ENCODE measurements at regions not wholly inside any gene's neighbourhood (a gene's known extent, or its start where the extent isn't known, plus 50 kb on each side); places are given as distances from the start of the nearest gene placed in this dataset.

DNA sequence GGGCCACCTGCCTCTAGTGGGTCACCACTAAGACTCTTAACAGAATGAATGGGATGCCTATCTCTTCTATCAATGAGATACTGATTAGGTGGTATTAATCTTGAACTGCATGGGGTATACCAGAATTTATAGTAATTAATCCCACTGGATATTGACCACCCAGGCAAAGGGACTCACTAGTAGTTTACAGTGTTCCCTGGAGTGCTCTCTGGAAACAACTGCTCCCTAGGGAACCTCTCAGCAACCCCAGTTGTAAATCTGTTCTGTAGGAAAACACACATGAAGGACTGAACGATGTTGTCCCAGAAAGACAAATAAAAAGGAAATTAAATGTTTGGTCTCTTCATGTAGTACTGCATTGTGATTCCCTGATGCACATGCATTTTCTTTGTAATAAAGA lies 430.5 kb downstream of the HLX start:
- no peak for DNase-seq

DNA sequence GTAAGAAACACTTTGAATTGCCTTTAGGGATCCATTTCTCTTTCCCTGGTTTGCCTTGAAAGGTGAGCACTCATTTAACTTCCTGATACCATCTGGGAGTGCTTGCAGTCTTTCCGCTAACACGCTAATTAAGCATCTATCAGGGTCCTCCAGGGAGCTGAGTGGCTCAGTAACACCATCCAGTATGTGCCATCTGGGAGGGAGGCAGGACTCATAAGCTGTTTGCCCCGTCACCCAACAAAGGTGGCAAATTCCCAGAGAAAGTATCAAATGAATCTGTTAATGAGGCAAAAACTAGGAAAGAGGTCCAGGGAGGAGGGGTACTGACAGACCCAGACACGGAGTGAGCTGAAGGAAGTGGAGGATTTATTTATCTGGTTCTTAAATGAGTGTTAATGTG lies 430.9 kb downstream of the HLX start:
- DNase-seq, result no peak

DNA sequence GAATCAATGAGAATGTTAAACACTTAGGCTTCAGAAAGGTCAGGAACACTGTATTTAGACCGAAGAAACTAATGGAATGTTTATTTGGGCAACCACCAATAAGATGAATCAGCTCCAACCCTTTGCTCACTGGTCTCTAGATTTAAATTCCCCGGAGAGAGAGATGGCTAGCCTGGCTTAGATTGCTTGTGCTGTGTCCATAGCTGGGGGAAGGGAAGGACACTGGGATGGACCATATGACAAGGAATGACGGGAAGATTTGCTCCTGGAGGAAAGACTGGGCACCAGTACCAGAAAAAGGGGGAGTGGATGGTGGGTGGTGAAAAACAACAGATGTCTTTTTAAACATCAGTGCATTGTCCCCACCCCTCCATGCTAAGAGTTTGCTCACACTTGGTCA lies 426.6 kb downstream of the DUSP10 start:
- no peak for DNase-seq

DNA sequence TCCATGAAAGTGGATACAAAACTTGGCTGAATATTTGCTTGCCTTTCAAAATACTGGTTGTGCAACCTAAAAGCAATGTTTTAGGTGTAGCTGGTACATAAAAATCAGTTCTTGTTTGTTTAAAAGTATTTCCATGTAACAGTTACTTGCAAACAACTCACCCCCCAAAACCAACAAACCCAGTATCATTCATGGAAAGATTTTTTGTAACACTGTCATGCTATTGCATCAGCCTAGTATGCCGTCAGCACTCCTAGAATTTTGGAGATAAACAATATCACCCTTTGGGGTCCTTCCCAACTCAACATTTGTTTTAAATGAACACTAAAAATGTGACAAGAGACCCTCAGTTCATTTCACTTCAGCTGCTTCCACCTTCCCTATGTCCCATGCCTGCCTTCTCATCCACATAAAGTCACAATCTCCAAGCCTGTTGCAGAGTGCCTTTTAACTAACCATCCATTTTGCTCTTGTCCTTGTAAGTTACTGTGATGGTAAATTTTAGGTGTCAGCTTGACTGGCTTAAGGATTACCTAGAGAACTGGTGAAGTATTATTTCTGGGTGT lies 425.3 kb downstream of the DUSP10 start:
- no peak for DNase-seq

DNA sequence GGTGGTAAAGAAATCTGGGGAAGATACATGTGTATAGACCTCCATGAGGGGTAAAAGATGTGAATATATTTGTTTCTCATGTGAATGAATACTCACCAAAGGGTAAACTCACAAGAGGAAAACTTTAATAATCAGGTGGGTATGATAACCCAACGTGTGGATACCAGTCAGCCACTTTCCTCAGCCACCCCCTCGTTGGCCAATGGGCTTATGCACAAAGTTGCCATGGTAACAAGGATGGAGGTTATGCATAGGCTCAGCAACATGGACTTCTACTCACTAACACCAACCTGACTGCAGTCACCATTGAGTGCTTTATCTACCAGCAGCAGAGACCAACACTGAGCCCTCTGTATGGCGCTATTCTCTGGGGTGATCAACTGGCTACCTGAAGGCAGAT lies 424.4 kb downstream of the DUSP10 start:
- no peak for DNase-seq

DNA sequence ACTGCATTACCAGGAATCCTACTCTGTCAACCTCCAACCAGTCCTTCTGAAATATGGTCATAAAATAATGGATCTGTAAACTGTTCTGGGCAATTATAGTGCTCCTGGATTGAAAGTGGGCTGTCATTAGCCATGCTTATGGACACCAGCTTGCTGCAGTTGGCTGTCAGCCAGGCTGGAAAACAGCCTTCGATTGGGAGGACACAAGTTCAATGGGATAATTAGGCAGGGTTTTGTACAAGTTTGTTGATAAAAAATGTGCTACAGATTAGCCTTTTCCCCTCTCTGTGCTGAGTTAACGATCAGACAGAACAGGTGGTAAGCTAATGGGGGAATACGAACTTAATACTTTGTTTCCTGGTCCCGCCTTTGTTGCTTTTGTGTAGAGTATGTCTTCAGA lies 413.9 kb downstream of the DUSP10 start:
- DNase-seq, result no peak

DNA sequence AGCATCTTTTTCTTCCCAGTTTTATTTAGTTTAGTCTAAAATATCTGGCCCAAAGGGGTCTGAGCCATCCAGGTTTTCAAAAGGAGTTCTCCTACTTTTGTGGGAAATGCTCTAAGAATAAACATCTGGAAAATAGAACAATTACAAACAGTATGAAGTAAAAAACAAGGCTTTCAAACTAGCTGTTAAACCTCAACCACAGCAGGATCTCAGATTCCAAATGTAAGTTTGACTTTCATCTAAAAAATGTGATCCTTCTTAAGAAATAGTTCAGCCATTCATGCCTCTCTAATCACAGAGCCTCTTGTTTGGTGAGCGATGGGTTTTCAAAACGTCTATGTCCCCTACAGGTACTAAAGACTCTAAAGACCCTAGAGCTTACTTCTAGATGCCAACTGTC lies 413.5 kb downstream of the DUSP10 start:
- DNase-seq, result no peak

DNA sequence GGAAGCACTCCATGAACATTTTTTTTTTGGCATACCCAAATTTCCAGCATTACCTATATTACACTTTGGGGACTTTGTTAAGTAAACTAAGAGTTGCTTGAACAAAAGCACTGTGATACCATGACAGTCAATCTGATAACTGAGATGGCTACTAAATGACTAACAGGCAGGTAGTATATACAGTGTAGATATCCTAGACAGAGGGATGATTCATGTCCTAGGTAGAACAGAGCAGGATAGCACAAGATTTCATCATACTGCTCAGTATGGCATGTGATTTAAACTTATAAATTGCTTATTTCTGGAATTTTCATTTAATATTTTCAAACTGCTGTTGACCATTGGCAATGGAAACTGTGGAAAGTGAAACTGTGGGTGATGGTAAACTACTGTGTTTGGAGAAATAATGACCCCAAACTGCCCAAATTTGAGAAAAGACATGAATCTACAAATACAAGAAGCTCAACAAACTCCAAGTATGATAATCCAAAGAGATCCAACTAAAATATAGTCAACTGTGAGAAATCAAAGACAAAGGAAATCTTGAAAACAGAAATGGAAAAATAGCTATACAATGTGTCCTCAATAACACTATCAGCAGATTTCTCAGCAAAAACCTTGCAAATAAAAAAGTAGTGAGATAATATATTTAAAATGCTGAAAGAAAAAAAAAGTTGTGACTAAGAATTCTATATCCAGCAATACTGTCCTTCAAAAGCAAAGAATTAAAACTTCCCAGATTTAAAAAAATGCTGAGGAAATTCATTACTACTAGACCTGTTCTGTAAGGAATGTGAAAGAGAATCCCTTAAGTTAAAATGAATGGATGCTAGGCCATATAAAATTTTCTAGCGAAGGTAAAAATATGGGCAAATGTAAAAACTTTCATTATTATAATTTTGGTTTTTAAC lies 410.4 kb downstream of the DUSP10 start:
- DNase-seq, result no peak

DNA sequence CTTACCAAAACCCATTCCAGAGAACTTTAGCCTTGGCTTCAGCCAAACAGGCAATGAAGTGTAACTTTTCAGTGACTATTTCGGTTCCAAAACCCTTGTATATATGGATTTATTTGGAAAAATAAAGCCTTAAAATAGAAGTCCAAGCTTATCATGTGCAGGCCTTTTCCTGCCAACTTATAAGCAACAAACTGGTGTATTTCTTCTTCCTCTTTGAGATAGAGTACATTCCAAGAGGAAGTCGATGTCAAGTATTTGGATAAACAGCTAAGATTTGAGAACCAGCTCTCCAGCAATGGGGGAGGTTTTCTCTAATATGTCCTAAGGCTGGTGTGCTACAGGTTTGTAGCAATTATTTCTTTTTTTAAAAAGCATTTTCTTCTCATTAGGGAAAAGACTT lies 407.8 kb downstream of the DUSP10 start:
- DNase-seq, result no peak

DNA sequence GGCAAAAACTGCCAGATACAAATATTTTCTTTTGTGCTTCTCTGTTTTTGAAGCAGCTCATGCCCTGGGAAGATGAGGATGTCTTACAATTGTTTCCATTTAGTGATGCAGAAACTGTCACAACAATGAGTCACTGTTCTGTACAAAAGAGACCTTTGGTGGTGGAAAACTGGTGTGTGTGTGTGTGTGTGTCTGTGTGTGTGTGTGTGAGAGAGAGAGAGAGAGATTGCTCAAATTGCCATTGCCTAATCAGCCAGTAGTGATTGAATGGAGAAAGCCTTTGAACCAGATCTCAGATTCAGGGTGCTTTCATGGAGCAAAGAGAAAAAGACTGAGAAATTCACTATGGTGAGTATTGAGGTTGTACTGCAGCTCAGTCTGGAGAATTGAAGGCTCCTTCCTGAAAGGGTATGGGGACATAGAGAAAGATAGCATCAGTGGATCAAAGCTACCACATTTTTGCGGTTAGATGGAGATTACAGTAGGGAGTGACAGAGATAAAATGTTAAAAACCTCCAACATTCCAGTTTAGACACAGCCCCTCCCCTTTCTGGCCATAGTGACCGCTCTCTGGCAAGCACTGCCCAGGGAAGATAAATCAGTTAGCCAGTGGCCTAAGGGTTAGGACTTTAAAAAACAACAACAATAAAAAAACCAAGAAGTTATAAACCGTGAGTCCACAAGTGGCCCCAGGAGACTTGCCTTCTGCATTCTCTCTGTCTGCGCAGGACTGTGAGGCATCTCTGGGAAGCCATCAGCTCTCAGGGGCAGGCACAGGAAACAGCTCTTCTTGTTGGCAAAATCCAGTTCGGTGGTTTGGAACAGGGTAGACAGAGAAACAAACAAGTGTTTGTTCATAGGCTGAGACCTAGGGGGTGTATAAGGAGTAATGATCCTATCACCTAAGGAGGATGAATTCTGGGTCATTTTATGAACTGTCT lies 406.5 kb downstream of the DUSP10 start:
- DNase-seq, result no peak

DNA sequence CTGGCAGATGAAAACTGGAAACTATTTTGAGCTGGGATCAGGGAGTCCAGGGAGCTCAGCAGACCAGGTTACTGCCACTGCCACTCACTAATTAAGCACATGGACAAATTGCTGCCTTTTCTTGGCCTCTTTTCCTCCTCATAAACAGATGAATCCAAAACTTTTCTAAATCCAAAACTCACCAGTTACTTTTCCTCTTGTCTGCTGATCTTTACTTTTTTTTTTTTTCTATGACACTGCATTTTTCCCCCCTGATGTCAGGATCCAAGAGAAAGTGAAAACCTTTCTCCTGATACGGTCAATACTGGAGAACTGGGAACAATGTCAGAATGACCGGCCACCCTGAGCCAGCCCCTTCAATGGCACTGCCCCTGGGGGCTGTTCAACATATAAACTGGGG lies 405.8 kb downstream of the DUSP10 start:
- no peak for DNase-seq

DNA sequence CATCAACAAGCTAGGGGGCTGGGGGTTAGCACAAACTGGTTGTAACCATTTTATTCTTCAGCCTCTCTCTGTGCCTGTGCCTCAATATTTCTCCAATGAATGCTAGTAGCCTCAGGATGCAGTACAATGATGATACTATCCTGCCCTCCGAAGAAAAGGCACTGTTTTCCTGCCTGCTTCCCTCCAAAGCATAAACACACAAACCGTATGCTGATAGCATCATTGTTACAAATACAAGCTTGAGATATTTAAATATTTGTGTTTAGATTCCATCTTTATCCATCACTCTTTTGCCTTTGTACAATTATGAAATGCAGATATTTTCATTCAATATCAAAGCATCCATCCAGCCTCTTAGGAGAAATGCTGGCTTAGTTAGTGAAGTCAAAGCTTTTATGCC lies 404.8 kb downstream of the DUSP10 start:
- no peak for DNase-seq

DNA sequence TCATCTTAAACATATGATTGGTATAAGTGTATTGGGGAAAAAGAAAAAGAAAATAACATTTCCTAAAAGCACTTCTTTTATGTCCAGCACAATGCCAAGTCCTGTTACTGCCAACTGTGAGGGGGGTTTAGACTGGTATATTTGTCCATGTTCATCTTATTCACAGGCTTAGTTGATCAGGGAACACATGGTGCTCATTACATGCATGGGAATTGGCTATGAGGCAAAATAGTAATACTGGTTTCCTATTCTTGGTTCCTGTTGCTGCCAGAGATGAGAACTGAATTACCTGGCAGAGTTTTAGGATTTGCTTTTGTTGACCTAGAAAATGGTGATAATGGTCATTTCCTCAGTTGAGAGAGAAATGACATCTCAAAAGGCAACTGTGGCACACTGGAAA lies 398.8 kb downstream of the DUSP10 start:
- no peak for DNase-seq

DNA sequence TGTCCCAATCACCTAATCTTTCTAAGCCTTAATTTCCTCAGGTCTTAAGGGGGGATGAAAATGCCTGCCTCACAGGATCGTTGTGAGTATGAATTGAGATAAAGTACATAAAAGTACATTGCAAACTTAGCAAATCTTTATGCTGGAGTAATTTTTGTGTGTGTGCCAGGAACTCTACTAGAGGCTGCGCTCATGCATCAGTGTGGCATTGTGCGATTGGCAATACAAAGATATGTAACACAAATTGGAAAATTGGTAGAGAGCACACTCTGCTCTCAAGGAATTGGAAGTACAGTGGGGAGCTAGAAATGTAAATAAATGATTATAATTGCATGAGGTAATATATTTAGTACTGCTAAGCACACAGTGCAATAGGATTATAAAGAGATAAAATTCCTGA lies 398.3 kb downstream of the DUSP10 start:
- no peak for DNase-seq

DNA sequence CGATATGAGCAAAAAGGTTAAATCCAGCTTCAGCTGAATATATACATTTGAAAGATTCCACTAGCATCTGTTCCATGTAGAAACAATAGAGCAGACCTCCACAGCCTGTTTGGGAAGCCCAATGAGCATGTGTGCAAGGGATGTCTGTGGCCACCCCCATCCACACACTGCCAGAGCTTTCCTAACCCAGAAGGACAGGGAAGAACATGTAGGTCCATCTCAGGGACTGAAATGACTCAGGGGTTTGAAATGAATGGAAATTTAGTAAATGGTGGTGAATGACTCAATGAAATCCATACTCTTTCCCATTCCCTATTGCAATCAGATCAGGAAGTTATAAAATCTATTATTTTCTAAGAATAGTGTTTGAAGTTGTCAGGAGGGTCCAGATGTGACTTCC lies 397.2 kb downstream of the DUSP10 start:
- DNase-seq, result no peak

DNA sequence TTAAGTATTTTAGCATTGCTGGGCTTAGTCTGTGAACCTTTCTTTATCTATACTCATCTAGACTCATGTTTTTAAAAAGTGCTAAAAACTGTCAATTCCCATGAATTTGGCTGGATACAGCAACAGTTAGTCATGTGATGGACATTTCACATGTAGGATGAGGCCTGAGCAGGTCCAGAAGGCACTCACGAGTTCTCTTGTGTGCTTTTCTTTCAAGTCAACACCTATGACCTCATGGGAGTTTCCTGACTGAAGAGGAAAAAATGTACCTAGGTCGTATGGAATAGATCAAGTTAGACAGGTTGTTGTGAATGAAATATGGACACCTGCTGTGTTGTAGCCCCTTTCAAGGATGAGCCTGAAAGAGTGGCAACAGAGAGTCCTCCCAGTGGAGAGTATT lies 394.2 kb downstream of the DUSP10 start:
- DNase-seq, result no peak

DNA sequence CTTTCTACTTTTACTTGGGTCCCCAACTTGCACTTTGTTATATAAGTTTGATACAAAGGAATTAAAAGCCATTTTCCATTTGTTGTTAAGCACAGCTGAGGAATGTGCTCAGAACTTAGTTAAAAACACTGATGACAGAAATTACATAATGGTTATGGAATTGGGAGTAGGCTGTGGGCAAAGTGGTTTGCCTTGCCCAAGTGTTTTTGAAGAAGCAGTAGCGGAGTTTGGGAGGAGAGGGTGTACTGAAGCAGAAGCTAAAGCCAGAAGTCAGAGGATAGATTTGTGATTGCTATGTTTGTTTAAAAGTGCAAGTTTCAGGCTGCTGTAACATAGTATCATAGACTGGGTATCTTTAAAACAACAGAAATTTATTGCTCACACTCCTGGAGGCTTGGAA lies 391.8 kb downstream of the DUSP10 start:
- DNase-seq, result no peak

DNA sequence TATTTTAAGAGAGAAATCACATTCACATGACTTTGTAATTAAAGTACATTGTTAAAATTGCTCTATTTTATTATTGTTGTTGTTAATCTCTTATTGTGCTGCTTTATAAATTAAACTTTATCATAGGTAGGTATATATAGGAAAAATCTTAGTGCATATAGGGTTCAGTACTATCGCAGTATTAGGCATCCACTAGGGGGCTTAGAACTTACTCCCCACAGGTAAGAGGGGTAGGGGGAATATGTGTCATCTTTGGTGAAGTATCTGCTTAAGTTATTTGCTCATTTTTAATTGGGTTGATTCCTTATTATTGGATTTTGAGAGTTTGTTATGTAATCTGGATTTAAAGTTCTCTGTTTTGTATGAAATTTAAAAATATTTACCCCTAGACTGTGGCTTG lies 385.2 kb downstream of the DUSP10 start:
- DNase-seq, result no peak

DNA sequence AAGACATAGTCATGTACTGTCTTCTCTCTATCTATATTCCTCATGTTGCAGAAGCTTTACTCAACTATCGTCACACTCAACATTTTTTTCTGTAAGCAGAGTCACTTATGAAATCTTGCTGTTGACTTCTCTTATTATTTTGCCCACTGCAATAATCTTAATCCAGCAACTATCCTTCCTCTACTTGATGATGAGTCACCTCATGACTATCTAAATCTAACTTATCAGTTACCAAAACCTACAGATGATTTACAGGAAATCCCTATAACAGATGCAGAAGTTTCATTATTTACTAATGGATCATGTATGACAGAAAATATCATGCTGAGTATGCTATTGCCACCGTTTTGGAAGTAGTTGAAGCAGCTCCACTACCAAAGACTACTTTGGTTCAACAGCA lies 378.9 kb downstream of the DUSP10 start:
- no peak for DNase-seq

DNA sequence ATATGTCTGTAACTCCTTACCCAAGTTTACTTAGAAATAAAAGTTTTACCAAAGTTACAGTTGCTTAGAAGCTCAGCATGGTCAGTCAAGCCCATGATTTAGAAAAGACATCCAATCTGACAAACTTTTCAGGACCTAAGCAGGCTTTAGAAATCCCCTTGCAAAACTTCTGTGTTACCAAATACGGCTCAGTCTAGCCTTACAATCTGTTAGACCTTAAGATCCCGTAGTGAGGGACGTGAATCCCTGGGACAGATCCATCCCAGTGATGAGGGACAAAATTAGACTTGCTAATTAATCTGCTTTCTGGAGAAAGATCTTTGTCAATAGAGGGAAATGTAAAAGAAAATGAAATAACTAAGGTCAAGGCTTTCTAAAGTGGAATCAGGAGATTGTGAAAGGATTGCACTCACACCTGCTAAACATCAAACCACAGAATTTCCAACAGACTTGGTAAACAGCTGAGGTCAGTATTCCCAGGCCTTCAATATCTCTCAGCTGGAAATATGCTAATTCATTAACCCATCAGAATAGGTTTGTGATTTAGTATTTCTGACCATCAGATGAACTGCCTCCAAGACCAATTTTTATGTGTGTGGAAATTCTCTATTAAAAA lies 375.3 kb downstream of the DUSP10 start:
- DNase-seq, result no peak

DNA sequence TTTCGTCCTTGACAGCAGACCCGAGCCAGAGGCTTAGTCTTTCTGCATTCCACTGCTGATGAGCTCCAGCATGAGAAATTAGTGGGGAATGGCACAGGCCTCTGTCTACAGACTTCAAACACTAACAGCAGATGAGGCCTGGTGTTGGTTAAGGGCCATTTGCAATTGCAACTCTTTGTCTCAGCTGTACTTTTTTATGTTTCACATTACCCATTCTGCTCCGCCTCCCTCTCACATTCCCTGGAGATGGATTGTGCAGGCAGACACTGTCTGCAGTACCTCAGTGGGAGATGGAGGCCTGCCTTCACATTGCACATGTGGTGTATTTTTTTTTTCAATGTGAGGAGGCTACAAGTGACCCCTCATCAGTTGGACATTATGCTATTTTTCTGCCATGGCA lies 370.2 kb downstream of the DUSP10 start:
- DNase-seq, result no peak

DNA sequence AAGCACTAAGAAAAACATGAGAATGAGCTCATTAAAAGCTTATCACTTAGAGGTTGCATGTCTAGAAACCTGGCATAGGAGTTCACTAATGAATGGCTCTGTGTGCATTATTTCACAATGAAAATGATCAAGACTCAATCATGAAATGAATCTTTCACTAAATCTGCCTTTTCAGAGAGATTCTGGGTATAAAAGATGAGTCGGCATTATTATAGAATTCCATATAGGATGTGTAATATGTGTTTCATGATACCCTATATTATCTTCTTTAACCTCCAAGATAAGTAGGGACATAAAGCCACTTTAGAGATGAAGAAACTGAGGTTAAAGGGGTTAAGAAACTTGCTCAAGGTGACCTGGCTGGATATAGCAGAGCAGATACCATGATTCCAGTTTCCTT lies 368.1 kb downstream of the DUSP10 start:
- DNase-seq, result no peak

DNA sequence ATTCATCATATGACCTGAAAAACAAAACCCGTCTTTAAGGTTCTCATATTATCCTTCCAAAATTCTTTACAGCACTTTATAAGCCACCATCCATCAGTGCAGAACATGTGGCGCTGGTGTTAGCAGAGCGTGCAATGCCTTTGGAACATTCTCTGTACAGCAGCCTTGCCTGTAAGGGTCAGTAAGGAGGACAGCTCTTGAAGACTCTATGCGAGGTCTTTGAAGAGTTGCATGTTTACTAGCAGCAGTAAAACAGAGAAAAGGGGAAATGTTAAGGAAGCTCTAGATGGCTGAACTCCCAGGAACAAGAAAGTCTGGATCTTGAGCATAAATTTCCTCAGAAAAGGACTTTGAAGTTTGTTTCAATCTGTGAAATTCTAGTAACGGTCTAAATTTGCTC lies 365.6 kb downstream of the DUSP10 start:
- no peak for DNase-seq

All from activated CD4-positive, alpha-beta T cell treated with anti-CD3 and anti-CD28 coated beads, Interleukin-2, amount 50 U/mL, for 1 hour (primary cell).